T47D (cell line): ENCODE measurements at regions not wholly inside any gene's neighbourhood (a gene's known extent, or its start where the extent isn't known, plus 50 kb on each side); places are given as distances from the start of the nearest gene placed in this dataset.

Experiments
- DNase-seq, 2 experiments: peaks; one replicate each; pipeline versions ENCODE4 v3.0.0 to v3.0.0-alpha.2; 2011 to 2012; ENCODE audit warnings: low read depth in 1 of 2, low spot score in 1 of 2
- JUND ChIP-seq: IDR thresholded peaks from 2 replicates; pipeline ENCODE4 v1.6.1; 2012; ENCODE audit warnings: low read depth
- in situ Hi-C: cut with HindIII; loops from 2 replicates; pipeline ENCODE4 v1.10.0; 2016; ENCODE audit warnings: low sequenced_read_pairs, low pct_unique_long_range_greater_than_20kb

DNA sequence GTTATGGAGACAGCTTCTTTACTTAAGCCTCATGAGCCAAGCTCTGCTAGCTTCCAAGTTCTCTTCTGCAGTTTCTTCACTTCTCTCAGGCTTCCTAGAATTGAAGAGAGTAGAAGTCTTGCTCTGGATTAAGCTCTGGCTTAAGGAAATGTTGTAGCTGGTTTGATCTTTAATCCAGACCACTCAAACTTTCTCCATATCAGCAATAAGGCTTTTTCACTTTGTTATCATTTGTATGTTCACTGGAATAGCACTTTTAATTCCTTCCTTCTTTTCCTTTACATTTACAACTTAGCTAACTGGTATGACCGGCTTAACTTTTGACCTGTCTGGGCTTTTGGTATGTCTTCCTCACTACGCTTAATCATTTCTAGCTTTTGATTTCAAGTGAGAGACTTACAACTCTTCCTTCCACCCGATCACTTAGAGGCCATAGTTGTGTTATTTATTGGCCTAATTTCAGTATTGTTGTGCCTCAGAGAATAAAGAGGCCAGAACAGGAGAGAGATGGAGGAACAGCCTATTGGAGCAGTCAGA, 236.6 kb upstream of the BMP2 start:
- no peak for DNase-seq
- in situ Hi-C loops = no loop called here
- TF ChIP-seq JUND = no peak

- no peak for DNase-seq
- in situ Hi-C loops = no loop called here
- no peak for TF ChIP-seq JUND
Measured at GRCh38 chr20:6530254-6530653, 237.2 kb upstream of the BMP2 start.

GRCh38 chr20:6525447-6526303, 241.8 kb upstream of the BMP2 start:
- no peak for TF ChIP-seq JUND
- in situ Hi-C loops = no loop called here
- DNase-seq = peak in 1 of 2 experiments; percentile 6

DNA sequence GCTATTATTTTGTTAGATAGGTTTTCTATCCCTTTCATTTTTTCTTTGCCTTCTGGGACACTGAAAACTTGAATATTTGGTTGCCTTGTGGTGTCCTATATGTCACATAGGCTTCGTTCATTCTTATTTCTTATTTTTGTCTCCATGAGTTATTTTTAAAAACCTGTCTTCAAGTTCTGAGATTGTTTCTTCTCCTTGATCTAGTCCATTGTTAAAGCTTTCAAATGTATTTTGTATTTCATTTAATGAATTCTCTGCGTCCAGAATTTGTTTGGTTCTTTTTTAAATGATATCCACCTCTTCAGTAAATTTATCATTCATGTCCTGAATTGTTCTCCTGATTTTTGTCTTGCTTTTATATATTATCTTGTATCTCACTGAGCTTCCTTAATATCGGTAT, 243.2 kb upstream of the BMP2 start:
- no peak for DNase-seq
- in situ Hi-C loops = no loop called here
- TF ChIP-seq JUND = no peak

- TF ChIP-seq JUND = no peak
- in situ Hi-C loops = no loop called here
- no peak for DNase-seq
Measured at GRCh38 chr20:6519556-6519955, 247.9 kb upstream of the BMP2 start.

GRCh38 chr20:6515261-6515660, 252.2 kb upstream of the BMP2 start:
- no peak for DNase-seq
- TF ChIP-seq JUND = no peak
- in situ Hi-C loops = no loop called here

DNA sequence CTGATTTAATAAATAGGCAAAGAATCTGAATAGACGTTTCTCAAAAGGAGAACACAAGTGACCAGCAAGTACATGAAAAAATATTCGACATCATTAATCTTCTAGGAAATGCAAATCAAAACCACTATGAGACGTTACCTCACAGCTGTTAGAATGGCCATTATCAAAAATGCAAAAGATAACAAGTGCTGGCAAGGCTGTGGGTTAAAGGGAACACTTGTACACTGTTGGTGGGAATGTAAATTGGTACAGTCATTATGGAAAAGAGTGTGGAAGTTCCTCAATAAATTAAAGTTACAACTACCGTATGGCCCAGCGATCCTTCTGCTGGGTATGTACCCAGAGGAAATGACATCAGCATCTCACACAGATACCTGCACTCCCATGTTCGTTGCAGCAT, 253.9 kb upstream of the BMP2 start:
- TF ChIP-seq JUND = no peak
- in situ Hi-C loops = no loop called here
- DNase-seq = no peak

- in situ Hi-C loops = no loop called here
- no peak for TF ChIP-seq JUND
- no peak for DNase-seq
Measured at GRCh38 chr20:6509374-6509773, 258.1 kb upstream of the BMP2 start.

GRCh38 chr20:6506906-6507305, 260.6 kb upstream of the BMP2 start:
- in situ Hi-C loops = no loop called here
- TF ChIP-seq JUND = no peak
- DNase-seq = no peak

DNA sequence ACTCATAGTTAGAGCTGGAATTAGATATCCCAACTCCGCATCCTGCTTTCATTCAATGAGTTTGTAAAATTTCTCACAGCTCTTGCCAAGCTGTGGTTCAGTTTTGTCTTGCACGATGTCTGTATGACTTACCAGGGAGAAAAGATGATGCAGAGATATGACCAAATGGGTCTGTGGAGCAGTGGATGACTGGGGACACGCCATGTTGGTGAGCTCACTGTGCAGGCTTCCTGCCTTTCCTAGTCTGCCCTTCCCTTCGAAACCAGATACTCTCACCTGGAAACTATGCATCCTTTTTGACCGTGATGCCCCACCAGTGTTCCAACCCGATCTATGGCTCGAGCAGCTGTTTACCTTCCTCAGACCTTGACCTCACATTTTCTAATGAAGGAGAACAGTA, 262.7 kb upstream of the BMP2 start:
- no peak for TF ChIP-seq JUND
- no peak for DNase-seq
- in situ Hi-C loops = no loop called here

DNA sequence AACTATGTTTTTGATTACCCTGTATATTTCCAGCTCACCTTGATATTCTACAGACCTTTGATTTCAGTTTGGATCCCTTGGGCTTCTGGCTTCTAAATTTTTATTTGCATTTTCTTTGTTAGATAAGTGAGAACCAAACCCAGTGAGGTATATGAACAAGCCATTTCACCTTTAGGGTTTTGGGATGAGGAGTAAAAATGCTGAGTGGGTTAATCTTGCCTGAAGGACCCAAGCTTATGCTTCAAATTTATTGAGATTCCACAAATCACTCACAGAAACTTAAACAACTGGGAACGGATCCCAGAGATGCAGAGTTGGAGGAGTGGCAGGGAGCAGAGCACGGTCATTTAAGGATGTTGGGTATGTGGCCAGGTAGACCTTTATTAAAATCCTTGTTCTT, 263.3 kb upstream of the BMP2 start:
- in situ Hi-C loops = no loop called here
- no peak for DNase-seq
- TF ChIP-seq JUND = no peak

- in situ Hi-C loops = no loop called here
- no peak for TF ChIP-seq JUND
- no peak for DNase-seq
Measured at GRCh38 chr20:6502999-6503398, 264.5 kb upstream of the BMP2 start.

DNA sequence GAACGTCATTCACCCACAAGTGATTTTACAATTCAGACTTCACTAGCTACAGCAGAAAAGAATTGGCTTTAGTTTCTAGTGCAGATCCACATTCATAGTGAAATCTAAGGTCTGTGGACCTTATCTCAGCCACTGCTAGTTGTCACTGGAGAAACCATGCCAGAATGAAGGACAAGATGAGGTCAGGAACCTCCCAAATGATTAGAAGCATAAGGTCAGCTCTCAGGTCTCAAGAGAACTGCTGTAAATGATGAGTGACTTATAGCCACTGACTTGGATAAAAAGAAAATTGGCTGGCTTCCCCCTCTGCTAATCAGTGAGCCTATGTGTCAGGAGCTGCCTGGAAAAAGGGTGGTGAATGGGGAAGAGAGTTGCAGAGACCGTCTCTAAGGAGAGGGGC, 265.3 kb upstream of the BMP2 start:
- in situ Hi-C loops = no loop called here
- no peak for DNase-seq
- no peak for TF ChIP-seq JUND

- no peak for DNase-seq
- in situ Hi-C loops = no loop called here
- TF ChIP-seq JUND = no peak
Measured at GRCh38 chr20:6501061-6501460, 266.4 kb upstream of the BMP2 start.
